ENCODE measurements at regions not wholly inside any gene's neighbourhood (a gene's known extent, or its start where the extent isn't known, plus 50 kb on each side); places are given as distances from the start of the nearest gene placed in this dataset.

DNA sequence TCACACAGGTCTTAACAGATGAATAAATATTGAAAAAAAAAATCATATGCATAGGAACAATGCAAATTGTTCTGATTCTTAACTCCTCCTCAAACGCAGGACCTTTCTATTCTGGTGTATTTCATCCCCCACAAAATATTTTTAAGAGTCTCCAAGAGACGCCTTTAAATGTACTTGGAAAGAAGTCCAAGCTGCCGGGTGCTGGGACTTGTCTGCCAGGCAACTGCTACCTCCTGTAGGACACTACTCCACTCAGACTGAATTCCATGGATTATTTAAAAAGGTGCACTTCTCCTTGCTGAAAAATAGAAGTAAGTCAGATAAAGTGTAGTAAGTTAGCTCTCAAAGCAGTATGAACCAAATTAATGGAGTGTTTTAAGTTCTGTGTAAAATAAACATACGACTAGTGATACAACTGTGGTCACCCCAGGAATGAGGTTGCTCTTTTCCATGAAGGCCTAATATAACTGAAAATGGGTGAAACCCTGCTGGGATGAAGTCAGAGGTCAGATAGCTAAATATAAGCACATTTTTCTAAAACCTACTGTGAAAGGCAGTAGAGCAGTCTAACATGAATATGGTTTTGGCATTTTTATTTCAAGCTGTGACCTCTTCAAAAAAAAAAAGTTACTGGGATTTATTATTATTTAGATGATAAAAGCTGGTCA, 189.2 kb upstream of the PBX1 start:
- TF ChIP-seq, protein P1, sequence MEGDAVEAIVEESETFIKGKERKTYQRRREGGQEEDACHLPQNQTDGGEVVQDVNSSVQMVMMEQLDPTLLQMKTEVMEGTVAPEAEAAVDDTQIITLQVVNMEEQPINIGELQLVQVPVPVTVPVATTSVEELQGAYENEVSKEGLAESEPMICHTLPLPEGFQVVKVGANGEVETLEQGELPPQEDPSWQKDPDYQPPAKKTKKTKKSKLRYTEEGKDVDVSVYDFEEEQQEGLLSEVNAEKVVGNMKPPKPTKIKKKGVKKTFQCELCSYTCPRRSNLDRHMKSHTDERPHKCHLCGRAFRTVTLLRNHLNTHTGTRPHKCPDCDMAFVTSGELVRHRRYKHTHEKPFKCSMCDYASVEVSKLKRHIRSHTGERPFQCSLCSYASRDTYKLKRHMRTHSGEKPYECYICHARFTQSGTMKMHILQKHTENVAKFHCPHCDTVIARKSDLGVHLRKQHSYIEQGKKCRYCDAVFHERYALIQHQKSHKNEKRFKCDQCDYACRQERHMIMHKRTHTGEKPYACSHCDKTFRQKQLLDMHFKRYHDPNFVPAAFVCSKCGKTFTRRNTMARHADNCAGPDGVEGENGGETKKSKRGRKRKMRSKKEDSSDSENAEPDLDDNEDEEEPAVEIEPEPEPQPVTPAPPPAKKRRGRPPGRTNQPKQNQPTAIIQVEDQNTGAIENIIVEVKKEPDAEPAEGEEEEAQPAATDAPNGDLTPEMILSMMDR (conservative IDR thresholded peaks at IDR 0.05) = no peak
- H3K4me1 ChIP-seq (ENCODE audit: insufficient read depth, low read length) = no peaks in the 10 kb centered on the region
- H4K5ac ChIP-seq (ENCODE audit: insufficient read length, low read depth, low read length) = no peak overlapping the region
- no peaks in the 10 kb centered on the region for H3K27me3 Mint-ChIP-seq (ENCODE audit: low read depth)
- H4K91ac ChIP-seq (ENCODE audit: insufficient read length, low read depth, low read length) = no peak overlapping the region
- H3K4me3 Mint-ChIP-seq = no peak overlapping the region
- no peak overlapping the region for H3K23ac ChIP-seq (ENCODE audit: insufficient read length, low read depth, low read length)
- no peak for DNase-seq
- no peaks in the 10 kb centered on the region for H3K27me3 ChIP-seq (ENCODE audit: insufficient read depth, low read length)
- no peak overlapping the region for H2BK120ac ChIP-seq (ENCODE audit: low read depth, low read length, poor library complexity, severe bottlenecking)
- H3K36me3 Mint-ChIP-seq (ENCODE audit: insufficient read depth in 1 of 3, low read depth in 3 of 3) = peaks cover 0 to 8% (median 0%) of the 10 kb centered on the region in 3 experiments; a peak in 2 of 7 replicates
- no peak overlapping the region for H3K14ac ChIP-seq (ENCODE audit: insufficient read depth, low read length)
- H2BK5ac ChIP-seq (ENCODE audit: insufficient read length, low read length) = no peak overlapping the region
- H3K27ac ChIP-seq (ENCODE audit: insufficient read length, low read depth, low read length) = no peak overlapping the region
- peaks cover 14 to 17% of the 10 kb centered on the region in 2 experiments for H3K9me3 Mint-ChIP-seq
- no peak overlapping the region for H2BK12ac ChIP-seq (ENCODE audit: insufficient read length, low read depth, low read length)
- no peaks in the 10 kb centered on the region for H4K20me1 ChIP-seq (ENCODE audit: control insufficient read depth, insufficient read depth, insufficient read length)
- no peaks in the 10 kb centered on the region for H3K23me2 ChIP-seq (ENCODE audit: insufficient read length, low read depth, low read length, poor library complexity, severe bottlenecking)
- no peak overlapping the region for H2BK15ac ChIP-seq (ENCODE audit: low read depth, low read length)
- H3K79me2 ChIP-seq (ENCODE audit: insufficient read depth, low read length) = no peaks in the 10 kb centered on the region
- no peak overlapping the region for H3K4ac ChIP-seq (ENCODE audit: low read depth, low read length)
- no peak overlapping the region for H3K56ac ChIP-seq (ENCODE audit: insufficient read length, low read depth, low read length)
- no peak overlapping the region for H3K4me2 ChIP-seq (ENCODE audit: insufficient read depth, insufficient read length, low read length)
- WGBS (ENCODE audit: extremely low coverage, insufficient read length, low lambda C conversion rate) = no CpG with 5 or more reads among the region's 4 CpGs
- H3K9ac ChIP-seq (ENCODE audit: extremely low read depth, insufficient read length, low read length) = no peak overlapping the region
- H3K9me3 ChIP-seq (ENCODE audit: control insufficient read depth, low read depth, low read length) = no peaks in the 10 kb centered on the region
- H2BK20ac ChIP-seq (ENCODE audit: low read depth, low read length, poor library complexity, severe bottlenecking) = no peak overlapping the region
- no peak overlapping the region for H3T11ph ChIP-seq (ENCODE audit: low read length)
- no peak overlapping the region for H2AK5ac ChIP-seq (ENCODE audit: insufficient read length, low read length)
- H4K8ac ChIP-seq (replicated peaks; ENCODE audit: insufficient read length, low read depth, low read length) = no peak overlapping the region
- H3K4me1 Mint-ChIP-seq = peaks cover 12 to 18% of the 10 kb centered on the region in 2 experiments
- H3K79me1 ChIP-seq (ENCODE audit: insufficient read depth, low read depth, low read length, poor library complexity, severe bottlenecking) = no peaks in the 10 kb centered on the region
- no peak overlapping the region for H2AFZ ChIP-seq (ENCODE audit: low read length)
- H3K18ac ChIP-seq (ENCODE audit: insufficient read length, low read depth, low read length) = no peak overlapping the region
- no peak overlapping the region for H3K27ac Mint-ChIP-seq
